ENCODE measurements at regions not wholly inside any gene's neighbourhood (a gene's known extent, or its start where the extent isn't known, plus 50 kb on each side); places are given as distances from the start of the nearest gene placed in this dataset.

DNA sequence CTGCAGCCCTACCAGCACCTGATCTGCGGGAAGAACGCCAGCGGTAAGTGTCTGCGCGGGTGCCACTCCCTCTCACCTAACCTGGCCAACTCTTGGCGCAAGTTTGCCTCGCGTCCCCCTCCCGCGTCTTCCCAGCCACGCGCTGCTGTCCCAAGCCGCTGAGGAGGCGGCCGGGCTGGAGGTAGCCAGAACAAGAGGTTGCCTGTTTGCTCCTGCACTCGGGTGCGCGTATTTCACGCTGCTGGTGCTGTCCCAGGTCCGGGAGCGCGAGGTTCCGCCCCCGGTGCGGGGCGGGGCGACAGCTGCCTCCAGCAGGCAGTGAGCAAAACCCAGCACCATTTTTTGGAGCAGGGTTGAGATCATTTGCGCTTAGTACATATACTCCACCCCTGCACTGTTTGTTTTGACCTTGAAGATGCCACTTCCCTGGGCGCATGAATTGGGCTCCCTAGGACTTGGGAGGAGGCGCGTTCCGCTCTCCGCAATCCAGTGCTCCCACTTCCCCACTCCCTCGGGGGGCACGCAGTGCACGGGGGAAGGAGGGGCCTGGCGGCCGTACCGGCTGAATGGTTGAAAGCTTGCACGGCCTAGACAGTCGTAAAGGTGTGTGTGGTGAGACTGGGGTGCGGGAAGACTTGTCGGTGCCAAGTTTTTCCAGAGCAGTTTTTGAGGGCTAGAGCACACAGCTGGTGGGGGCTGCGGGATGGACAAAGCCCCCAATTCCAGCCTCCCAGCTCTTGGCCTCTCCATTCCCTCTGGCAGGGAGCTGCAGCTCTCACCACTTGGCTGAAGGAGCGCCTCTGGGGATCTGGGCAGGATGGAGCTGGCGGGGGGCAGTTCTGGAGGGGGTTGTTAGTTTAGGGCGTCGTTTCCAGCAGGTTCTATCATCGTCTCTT is 226.9 kb upstream of the CRY1 start (continued):
- TF ChIP-seq, protein P1, sequence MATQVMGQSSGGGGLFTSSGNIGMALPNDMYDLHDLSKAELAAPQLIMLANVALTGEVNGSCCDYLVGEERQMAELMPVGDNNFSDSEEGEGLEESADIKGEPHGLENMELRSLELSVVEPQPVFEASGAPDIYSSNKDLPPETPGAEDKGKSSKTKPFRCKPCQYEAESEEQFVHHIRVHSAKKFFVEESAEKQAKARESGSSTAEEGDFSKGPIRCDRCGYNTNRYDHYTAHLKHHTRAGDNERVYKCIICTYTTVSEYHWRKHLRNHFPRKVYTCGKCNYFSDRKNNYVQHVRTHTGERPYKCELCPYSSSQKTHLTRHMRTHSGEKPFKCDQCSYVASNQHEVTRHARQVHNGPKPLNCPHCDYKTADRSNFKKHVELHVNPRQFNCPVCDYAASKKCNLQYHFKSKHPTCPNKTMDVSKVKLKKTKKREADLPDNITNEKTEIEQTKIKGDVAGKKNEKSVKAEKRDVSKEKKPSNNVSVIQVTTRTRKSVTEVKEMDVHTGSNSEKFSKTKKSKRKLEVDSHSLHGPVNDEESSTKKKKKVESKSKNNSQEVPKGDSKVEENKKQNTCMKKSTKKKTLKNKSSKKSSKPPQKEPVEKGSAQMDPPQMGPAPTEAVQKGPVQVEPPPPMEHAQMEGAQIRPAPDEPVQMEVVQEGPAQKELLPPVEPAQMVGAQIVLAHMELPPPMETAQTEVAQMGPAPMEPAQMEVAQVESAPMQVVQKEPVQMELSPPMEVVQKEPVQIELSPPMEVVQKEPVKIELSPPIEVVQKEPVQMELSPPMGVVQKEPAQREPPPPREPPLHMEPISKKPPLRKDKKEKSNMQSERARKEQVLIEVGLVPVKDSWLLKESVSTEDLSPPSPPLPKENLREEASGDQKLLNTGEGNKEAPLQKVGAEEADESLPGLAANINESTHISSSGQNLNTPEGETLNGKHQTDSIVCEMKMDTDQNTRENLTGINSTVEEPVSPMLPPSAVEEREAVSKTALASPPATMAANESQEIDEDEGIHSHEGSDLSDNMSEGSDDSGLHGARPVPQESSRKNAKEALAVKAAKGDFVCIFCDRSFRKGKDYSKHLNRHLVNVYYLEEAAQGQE (tag by site-specific recombination; IDR thresholded peaks at IDR 0.05), result peak; percentile 96
- no peak for TF ChIP-seq ZNF239 (tag by site-specific recombination; IDR thresholded peaks at IDR 0.05)
- TF ChIP-seq, protein P2, sequence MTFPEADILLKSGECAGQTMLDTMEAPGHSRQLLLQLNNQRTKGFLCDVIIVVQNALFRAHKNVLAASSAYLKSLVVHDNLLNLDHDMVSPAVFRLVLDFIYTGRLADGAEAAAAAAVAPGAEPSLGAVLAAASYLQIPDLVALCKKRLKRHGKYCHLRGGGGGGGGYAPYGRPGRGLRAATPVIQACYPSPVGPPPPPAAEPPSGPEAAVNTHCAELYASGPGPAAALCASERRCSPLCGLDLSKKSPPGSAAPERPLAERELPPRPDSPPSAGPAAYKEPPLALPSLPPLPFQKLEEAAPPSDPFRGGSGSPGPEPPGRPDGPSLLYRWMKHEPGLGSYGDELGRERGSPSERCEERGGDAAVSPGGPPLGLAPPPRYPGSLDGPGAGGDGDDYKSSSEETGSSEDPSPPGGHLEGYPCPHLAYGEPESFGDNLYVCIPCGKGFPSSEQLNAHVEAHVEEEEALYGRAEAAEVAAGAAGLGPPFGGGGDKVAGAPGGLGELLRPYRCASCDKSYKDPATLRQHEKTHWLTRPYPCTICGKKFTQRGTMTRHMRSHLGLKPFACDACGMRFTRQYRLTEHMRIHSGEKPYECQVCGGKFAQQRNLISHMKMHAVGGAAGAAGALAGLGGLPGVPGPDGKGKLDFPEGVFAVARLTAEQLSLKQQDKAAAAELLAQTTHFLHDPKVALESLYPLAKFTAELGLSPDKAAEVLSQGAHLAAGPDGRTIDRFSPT (tag by site-specific recombination; IDR thresholded peaks at IDR 0.05), result 0 out of 2 replicates have a peak, but pooled peaks have one; percentile 23
- TF ChIP-seq KLF1 (tag by site-specific recombination; IDR thresholded peaks at IDR 0.05), result peak; percentile 42

DNA sequence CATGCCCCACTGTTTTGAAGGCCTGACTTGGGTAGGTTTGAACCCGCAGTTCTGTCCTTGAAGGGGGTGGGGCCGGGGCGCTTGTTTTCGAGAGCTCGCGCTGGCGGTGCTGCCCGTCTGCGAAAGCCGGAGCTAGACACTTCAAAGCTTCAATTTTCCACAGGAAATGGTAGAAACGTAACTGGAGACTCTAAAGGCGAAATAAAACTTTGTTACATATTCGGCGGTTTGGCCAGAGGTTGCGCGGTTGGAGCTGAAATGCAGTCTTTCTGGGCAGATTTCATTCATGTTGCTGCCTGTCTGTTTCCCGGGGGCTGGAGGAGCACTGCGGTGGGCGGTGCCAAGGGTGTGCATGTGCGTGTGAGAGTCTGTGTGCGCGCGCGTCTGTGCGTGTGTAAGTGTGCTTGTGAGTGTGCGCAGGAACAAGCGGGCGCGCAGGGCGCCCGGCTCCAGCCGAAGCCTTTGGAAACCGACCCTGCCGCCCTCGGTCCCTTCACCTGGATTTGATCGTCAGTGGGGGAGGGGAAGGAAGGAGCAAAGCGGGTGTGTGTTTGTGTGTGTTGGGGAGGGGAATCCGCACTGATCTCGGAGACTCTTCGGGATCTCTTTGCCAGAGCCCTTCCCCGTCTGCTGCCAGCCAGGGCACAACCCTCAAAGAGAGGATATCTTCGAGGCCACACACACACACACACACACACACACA is 227.7 kb upstream of the CRY1 start:
- no peaks in the 10 kb centered on the region for H3K4me1 ChIP-seq (ENCODE audit: control insufficient read depth, insufficient read depth, low read length)
- H3K36me3 ChIP-seq (ENCODE audit: control insufficient read depth in 2 of 2, insufficient read depth in 1 of 2, low read length in 2 of 2), result no peaks in the 10 kb centered on the region
- CTCF ChIA-PET, result interaction anchor here (0.5 to 1.7 kb wide), 7 partner anchors 81 to 291 kb away, joined by 3 to 10 read pairs (median 4); no protein-coding TSS in a partner anchor
- H3K4me3 ChIP-seq (ENCODE audit: low read depth, low read length), result peak overlapping the region; percentile 66
- H3K9me3 ChIP-seq (ENCODE audit: control insufficient read depth, insufficient read depth, low read depth, low read length), result no peaks in the 10 kb centered on the region
- POLR2A ChIA-PET, result interaction anchor here (0.8 to 1.1 kb wide), 3 partner anchors 12 to 59 kb away, joined by 3 to 4 read pairs (median 3); no protein-coding TSS in a partner anchor
- peak overlapping the region; percentile 25; the same call in 1 of the 2 replicates for H3K27ac ChIP-seq (ENCODE audit: extremely low read depth, low read depth, low read length)
- TF ChIP-seq ZNF23 (tag by site-specific recombination; IDR thresholded peaks at IDR 0.05; ENCODE audit: borderline replicate concordance) (no peak), KLF7 (tag by site-specific recombination; IDR thresholded peaks at IDR 0.05; ENCODE audit: borderline replicate concordance) (peak; percentile 58; the same call in 1 of the 2 replicates), ZNF600 (tag by site-specific recombination; IDR thresholded peaks at IDR 0.05) (0 out of 2 replicates have a peak, but pooled peaks have one; percentile 20), GLIS1 (tag by site-specific recombination; IDR thresholded peaks at IDR 0.05) (no peak), ZFP3 (tag by site-specific recombination; IDR thresholded peaks at IDR 0.05; ENCODE audit: low read depth) (no peak), ZNF19 (tag by site-specific recombination; IDR thresholded peaks at IDR 0.05; ENCODE audit: low read depth) (no peak), ZNF292 (tag by site-specific recombination; IDR thresholded peaks at IDR 0.05; ENCODE audit: borderline replicate concordance, low read depth) (no peak), ZEB2 (tag by site-specific recombination; IDR thresholded peaks at IDR 0.05) (peak; percentile 67), SALL2 (tag by site-specific recombination; IDR thresholded peaks at IDR 0.05; ENCODE audit: borderline replicate concordance) (no peak), YY1 (tag by site-specific recombination; IDR thresholded peaks at IDR 0.05) (no peak), ZNF501 (tag by site-specific recombination; IDR thresholded peaks at IDR 0.05) (0 out of 2 replicates have a peak, but pooled peaks have one; percentile 39), ZFHX2 (tag by site-specific recombination; conservative IDR thresholded peaks at IDR 0.05) (peak; percentile 67), ZBTB17 (tag by site-specific recombination; IDR thresholded peaks at IDR 0.05) (peak; percentile 67)
- TF ChIP-seq, protein P3, sequence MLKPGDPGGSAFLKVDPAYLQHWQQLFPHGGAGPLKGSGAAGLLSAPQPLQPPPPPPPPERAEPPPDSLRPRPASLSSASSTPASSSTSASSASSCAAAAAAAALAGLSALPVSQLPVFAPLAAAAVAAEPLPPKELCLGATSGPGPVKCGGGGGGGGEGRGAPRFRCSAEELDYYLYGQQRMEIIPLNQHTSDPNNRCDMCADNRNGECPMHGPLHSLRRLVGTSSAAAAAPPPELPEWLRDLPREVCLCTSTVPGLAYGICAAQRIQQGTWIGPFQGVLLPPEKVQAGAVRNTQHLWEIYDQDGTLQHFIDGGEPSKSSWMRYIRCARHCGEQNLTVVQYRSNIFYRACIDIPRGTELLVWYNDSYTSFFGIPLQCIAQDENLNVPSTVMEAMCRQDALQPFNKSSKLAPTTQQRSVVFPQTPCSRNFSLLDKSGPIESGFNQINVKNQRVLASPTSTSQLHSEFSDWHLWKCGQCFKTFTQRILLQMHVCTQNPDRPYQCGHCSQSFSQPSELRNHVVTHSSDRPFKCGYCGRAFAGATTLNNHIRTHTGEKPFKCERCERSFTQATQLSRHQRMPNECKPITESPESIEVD (tag by site-specific recombination; IDR thresholded peaks at IDR 0.05), result no peak
- TF ChIP-seq, protein P4, sequence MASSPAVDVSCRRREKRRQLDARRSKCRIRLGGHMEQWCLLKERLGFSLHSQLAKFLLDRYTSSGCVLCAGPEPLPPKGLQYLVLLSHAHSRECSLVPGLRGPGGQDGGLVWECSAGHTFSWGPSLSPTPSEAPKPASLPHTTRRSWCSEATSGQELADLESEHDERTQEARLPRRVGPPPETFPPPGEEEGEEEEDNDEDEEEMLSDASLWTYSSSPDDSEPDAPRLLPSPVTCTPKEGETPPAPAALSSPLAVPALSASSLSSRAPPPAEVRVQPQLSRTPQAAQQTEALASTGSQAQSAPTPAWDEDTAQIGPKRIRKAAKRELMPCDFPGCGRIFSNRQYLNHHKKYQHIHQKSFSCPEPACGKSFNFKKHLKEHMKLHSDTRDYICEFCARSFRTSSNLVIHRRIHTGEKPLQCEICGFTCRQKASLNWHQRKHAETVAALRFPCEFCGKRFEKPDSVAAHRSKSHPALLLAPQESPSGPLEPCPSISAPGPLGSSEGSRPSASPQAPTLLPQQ (tag by site-specific recombination; IDR thresholded peaks at IDR 0.05), result peak; percentile 36; the same call in 1 of the 2 replicates
- TF ChIP-seq, protein P5, sequence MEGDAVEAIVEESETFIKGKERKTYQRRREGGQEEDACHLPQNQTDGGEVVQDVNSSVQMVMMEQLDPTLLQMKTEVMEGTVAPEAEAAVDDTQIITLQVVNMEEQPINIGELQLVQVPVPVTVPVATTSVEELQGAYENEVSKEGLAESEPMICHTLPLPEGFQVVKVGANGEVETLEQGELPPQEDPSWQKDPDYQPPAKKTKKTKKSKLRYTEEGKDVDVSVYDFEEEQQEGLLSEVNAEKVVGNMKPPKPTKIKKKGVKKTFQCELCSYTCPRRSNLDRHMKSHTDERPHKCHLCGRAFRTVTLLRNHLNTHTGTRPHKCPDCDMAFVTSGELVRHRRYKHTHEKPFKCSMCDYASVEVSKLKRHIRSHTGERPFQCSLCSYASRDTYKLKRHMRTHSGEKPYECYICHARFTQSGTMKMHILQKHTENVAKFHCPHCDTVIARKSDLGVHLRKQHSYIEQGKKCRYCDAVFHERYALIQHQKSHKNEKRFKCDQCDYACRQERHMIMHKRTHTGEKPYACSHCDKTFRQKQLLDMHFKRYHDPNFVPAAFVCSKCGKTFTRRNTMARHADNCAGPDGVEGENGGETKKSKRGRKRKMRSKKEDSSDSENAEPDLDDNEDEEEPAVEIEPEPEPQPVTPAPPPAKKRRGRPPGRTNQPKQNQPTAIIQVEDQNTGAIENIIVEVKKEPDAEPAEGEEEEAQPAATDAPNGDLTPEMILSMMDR (tag by site-specific recombination; IDR thresholded peaks at IDR 0.05), result no peak
- TF ChIP-seq, protein P6, sequence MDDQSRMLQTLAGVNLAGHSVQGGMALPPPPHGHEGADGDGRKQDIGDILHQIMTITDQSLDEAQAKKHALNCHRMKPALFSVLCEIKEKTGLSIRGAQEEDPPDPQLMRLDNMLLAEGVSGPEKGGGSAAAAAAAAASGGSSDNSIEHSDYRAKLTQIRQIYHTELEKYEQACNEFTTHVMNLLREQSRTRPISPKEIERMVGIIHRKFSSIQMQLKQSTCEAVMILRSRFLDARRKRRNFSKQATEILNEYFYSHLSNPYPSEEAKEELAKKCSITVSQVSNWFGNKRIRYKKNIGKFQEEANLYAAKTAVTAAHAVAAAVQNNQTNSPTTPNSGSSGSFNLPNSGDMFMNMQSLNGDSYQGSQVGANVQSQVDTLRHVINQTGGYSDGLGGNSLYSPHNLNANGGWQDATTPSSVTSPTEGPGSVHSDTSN (CRISPR knock-in tag; IDR thresholded peaks at IDR 0.05), result no peak
